Activated gamma-delta T cell treated with Interleukin-2 at 50 U/mL for 16 hours (primary cell): ENCODE measurements at regions not wholly inside any gene's neighbourhood (a gene's known extent, or its start where the extent isn't known, plus 50 kb on each side); places are given as distances from the start of the nearest gene placed in this dataset.
"Not testable (repeated sequence)": the region's sequence is repeated elsewhere in the genome, so short reads cannot be mapped to it uniquely, and the experiment has no call there.

Source experiments
- DNase-seq: peaks from one replicate; pipeline ENCODE4 v3.0.0-alpha.2; 2020

DNA sequence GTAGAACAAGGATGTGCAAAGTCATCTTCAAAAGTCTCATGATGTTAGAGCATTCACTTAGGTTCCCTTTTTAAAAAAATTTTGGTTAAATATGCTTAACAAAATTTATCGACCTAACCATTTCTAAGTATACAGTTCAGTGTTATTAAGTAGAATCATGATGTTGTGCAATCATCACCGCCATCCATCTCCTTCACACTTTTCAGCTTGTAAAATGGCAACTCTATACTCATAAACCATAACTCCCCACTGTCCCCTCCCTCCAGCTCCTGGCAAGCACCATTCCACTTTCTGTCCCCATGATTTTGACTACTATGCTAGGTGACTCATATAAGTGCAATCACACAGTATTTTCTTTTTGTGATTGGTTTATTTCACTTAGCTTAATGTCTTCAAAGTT is 895.0 kb downstream of the TBL1XR1 start:
- no peak for DNase-seq

- DNase-seq = no peak
Observed at GRCh38 chr3:176296066-176296597, 901.1 kb downstream of the TBL1XR1 start.

GRCh38 chr3:176293276-176293675 is 904.0 kb downstream of the TBL1XR1 start:
- no peak for DNase-seq

DNA sequence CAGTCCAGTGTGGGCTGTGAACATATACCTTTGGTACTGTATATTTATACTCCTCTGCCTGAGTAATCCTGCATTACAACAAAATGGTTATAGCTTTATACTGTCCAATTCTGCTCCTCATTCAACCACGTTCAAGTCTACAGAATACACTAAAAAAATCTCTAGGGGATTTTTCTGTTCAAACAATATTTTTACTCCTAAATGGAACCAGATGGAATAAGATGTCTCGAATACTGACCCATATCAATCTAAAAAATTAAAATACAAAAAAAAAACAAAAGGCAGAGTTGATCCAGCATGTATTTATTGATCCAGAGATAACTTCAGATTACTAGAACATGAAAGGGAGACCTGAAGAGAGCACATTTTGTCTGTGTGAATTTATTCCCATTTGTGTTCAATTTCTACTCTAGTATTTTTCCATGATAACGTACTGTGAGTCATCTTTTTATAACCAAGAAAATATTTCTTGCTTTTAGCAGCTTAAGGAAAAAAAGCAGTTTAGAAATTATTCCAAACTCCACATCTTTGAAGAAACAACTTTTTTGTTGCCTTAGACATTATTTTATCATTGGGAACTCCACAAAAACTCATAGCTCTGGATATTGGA is 910.7 kb downstream of the TBL1XR1 start:
- DNase-seq = no peak

GRCh38 chr3:176275538-176275937 is 921.7 kb downstream of the TBL1XR1 start:
- no peak for DNase-seq

GRCh38 chr3:176275113-176275512 is 922.2 kb downstream of the TBL1XR1 start:
- DNase-seq = no peak

GRCh38 chr3:176274161-176274560 is 923.1 kb downstream of the TBL1XR1 start:
- DNase-seq = no peak

GRCh38 chr3:176262071-176262470 is 935.2 kb downstream of the TBL1XR1 start:
- no peak for DNase-seq

DNA sequence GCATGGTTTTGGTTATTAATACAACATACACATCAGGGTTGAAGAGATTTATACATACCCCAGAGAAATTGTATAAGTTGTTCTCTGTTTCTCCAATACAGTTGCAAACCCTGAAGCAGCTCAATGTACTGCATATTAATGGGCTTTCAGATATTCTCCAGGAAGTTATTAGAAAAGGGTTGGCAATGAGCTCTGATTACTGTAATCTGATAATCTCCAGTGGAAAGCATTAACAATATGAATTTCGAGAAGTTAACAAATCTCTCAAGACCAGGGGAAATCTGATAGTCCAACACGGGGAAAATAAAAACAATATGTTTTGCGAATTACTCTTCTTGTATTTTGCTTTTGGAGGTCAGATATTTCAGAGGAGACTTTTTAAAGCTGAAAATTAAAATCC is 950.1 kb downstream of the TBL1XR1 start:
- no peak for DNase-seq

DNA sequence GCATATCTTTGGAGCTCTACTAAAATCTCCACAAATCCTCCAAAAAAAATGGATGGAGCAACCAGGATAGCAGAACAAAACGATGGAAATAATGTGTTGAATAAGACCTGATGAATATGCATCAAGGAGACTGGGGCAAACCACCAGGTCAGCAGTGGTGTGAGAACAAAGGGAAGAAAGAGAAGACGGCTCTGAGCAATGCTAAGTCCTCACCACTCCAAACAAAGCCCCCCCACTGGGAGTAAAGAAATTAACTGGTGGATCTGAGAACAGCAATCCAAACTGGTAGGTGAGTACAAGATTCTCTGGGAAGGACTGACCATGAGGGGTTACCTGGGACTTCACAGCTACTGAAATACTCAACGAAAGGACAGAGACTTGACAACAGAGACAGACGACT is 977.3 kb downstream of the TBL1XR1 start:
- DNase-seq = no peak

- DNase-seq = no peak
Observed at GRCh38 chr3:176214758-176215157, 982.5 kb downstream of the TBL1XR1 start.

GRCh38 chr3:176213314-176213713 is 984.0 kb downstream of the TBL1XR1 start:
- DNase-seq = not testable (repeated sequence)

- no peak for DNase-seq
Observed at GRCh38 chr3:176208915-176209314, 988.4 kb downstream of the TBL1XR1 start.

DNA sequence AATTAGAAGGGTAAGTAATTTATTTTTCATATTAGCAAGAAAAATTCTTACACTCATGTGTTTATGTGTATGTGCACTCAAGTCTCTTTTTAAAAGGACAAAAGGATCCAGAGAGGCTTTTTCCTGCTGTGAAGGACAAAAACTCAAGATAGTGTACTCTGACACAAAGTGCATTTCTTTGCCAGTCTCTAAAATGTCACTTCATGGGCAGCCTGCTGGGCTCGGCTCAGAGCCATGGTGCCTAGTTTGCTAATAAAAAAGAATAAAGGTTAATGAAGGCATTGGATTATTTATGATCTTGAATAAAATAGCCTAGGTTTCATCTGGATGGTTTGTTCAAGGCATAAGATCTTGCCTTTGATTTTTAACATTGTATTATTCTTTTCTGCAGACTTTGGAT is 989.0 kb downstream of the TBL1XR1 start:
- no peak for DNase-seq

DNA sequence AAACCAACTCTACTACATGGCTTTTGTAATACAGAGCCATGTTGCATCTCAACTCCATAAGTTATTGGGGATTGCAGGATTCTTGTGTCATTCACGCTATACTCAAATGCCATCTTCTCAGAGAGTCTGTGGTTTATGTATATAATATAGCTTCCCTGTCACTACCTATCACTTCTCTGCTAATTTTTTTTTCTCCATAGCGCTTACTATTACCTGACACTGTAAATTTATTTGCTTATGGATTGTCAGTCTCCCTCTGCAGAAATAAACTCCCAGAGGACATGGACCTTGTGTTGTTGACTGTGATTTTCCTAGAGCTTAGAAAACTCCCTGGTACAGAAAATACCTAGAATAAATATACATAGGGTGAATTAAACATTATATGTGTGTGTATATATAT is 990.5 kb downstream of the TBL1XR1 start:
- no peak for DNase-seq

- no peak for DNase-seq
Observed at GRCh38 chr3:176202652-176203051, 994.6 kb downstream of the TBL1XR1 start.

GRCh38 chr3:176193032-176193730 is 1004.1 kb downstream of the TBL1XR1 start:
- DNase-seq = no peak

GRCh38 chr3:176190755-176191154 is 1006.5 kb downstream of the TBL1XR1 start:
- no peak for DNase-seq

DNA sequence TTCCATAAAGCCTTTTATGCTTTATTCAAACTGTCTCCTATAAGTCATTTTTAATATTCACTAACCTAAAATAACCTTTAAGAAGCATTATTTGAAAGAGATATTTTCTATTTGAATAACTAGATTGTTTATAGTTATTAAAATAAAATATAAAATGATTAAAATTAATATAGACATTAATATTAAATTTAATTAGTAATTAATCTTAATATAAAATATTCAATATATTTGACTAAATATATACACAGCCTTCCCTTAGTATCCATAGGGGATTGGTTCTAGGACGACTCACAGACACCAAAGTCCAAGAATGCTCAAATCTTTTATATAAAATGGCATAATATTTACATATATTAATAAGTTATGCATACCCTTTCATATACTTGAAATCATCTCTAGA is 1014.1 kb downstream of the TBL1XR1 start:
- DNase-seq = no peak

DNA sequence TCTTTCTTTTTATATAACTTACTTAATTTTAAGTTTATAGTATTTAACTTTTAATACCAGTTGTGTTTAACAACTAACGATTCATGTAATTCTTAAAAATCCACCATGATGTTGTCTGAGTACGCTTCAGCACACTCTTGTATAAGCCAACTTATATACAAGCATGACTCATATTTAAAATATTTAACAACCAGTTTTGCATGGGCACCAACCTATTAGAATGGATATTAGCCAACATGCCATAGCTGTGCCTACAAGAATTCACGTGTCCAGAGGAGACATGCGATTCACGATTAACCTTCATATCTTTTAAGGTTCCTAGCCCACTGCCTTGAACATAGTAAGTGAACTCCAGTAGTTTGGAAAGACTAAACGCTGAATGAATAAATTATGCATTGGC is 1023.2 kb downstream of the TBL1XR1 start:
- DNase-seq = no peak

DNA sequence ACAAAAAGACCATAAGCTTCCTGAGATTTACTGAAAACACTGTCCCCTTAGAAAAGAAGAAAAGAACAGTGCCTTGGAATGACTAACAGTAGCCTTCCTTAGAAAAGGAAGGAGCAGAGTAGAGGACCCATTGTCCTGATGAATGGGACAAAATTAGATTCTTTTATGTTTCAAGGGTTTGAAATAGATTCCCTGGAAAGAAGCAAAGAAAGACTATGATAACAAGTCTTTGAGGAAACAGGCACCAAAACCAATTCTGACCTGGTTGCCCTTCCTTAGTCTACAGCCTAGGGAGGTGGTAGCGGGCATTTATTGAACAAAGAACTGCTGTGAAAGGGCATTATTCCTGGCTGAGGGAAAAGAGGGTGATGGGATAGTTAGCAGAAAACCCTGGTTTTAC is 1024.8 kb downstream of the TBL1XR1 start:
- DNase-seq = no peak

DNA sequence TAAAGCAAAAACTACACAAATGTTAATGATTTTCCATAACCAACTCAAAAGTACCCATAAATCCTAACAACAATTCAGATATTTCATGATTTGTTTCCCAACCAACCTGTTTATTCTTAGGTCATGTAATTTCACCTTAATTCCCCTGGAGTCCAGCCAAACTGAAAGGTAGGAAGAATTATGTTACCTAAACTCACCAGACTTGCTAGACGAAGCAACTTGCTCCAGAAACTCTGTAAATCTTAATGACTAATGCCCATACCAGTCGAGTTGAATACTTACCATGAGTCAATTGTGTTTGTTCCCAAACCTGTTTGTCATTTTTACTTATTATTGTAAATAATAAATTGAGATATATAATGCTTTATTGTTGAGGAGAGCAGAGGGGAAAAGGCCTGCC is 1030.0 kb downstream of the TBL1XR1 start:
- no peak for DNase-seq

- DNase-seq = no peak
Observed at GRCh38 chr3:176160997-176161396, 1036.3 kb downstream of the TBL1XR1 start.

GRCh38 chr3:176159796-176160195 is 1037.5 kb downstream of the TBL1XR1 start:
- DNase-seq = no peak

DNA sequence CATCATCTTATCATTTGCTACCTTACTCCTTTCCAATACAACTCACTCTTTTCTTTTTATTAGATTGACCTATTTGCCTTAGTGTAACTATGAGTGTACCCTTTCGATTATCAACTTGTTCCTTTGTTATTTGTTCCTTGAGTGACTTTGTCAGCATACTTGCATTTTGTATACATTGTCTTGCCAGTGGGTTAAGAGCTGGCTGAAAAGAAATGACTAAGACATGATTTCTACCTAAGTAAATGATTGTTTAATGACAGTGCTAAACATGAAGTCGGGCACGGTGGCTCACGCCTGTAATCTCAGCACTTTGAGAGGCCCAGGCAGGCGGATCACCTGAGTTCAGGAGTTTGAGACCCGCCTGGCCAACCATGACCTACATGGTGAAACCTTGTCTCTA is 1042.3 kb downstream of the TBL1XR1 start:
- DNase-seq = no peak
